GM12872 (cell line): ENCODE measurements at regions not wholly inside any gene's neighbourhood (a gene's known extent, or its start where the extent isn't known, plus 50 kb on each side); places are given as distances from the start of the nearest gene placed in this dataset.

ENCODE experiments used
- CTCF ChIP-seq: IDR thresholded peaks from 3 replicates; pipeline ENCODE4 v1.5.1; 2011; ENCODE audit warnings: low read depth, mild to moderate bottlenecking, low read length, moderate library complexity; ENCODE audit not compliant: insufficient read depth

GRCh38 chr7:19623676-19624075 lies 85.2 kb downstream of the POLR1F start:
- no peak for TF ChIP-seq CTCF

GRCh38 chr7:19621740-19622139 lies 87.1 kb downstream of the POLR1F start:
- no peak for TF ChIP-seq CTCF

- TF ChIP-seq CTCF = no peak
Observed at GRCh38 chr7:19620470-19620869, 88.4 kb downstream of the POLR1F start.

GRCh38 chr7:19619122-19619521 lies 89.7 kb downstream of the POLR1F start:
- no peak for TF ChIP-seq CTCF

- TF ChIP-seq CTCF = no peak
Observed at GRCh38 chr7:19617901-19618300, 90.9 kb downstream of the POLR1F start.

- TF ChIP-seq CTCF = no peak
Observed at GRCh38 chr7:19610194-19610943, 98.5 kb downstream of the POLR1F start.

- TF ChIP-seq CTCF = no peak
Observed at GRCh38 chr7:19589446-19589845, 119.4 kb downstream of the POLR1F start.

- TF ChIP-seq CTCF = peak; percentile 42; the same call in 1 of the 3 replicates
Observed at GRCh38 chr7:19587291-19587690, 121.5 kb downstream of the POLR1F start.
